ENCODE measurements at regions not wholly inside any gene's neighbourhood (a gene's known extent, or its start where the extent isn't known, plus 50 kb on each side); places are given as distances from the start of the nearest gene placed in this dataset.

DNA sequence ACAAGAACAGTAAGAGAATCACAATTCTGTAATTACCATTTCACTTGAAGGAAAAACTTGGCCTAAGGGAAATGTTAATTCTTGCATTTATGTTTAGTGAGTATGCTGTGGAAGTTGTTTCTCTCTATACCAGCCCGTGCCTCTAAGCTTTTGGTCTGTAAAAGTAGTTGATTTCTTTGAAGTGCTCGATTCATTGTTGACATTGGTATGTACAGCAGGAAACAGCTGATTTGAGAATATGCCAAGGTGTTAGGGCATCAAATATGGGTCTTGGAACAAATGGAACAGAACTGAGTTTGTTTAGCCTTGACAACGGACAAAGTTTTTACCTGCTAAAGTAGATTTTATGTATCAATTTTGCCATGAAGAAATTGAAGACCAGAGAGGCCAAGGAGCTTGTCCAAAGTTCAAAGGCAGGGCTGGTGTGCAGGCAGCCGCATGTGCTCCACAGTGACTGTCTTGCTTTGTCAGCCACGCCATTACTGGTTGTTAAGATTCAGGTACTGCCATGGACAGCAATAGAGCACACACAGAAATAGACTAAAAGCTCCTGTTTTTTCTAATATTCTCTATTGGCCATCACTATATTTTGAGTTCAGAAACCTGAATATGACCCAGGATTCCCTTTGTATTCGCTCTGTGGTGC is 75.5 kb upstream of the TLR3 start:
- DNase-seq: no peak

DNA sequence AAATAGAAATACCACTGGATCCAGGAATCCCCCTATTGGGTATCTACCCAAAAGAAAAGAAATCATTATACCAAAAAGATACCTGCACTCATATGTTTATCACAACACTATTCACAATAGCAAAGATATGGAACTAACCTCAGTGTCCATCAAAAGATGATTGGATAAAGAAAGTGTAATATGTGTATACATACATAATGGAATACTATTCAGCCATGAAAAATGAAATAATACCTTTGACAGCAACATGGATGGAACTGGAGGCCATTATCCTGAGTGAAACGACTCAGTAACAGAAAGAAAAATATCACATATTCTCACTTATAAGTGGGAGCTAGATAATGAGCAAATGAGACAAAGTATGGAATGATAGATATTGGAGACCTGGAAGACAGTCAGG is 74.2 kb upstream of the TLR3 start:
- DNase-seq: no peak

GRCh38 chr4:185995665-185996064 is 73.3 kb upstream of the TLR3 start:
- DNase-seq: no peak

DNA sequence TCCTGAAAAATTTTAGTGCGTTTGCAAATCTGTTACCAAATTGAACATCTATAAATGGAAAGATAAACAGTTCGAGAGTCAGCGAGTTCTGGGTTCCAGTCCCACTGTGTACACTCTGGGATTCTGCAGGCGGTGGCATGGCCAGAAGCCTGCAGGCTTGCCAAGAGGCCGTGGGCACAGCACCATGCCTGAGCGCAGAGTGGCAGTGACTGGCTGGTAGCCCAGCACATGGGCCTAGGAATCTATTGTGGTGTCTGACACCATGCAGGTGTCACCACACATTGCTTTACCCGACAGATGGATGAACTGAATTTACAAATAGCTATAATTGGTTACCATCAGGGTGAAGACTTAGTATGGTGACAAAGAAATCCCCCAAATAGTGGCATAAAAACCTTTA is 71.7 kb upstream of the TLR3 start:
- no peak for DNase-seq

DNA sequence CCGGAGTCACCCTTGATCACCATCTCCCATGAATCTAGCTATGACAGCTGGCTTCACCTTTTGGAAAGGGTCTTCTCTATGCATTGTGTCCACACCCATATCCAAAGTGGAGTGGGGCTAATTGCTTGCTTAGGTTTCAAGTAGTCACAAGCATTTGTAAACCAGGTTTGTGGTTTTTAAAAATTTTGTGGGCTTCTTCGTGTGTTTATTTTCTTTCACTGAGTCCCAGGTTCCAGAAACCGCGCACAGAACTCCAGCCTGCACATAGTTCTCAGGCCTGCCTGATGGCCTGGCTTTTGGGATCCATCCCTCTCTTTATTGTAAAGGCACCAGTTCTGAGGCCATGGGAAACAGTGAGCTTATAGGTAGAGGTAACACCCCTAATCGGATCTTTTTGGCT is 70.2 kb upstream of the TLR3 start:
- no peak for DNase-seq

DNA sequence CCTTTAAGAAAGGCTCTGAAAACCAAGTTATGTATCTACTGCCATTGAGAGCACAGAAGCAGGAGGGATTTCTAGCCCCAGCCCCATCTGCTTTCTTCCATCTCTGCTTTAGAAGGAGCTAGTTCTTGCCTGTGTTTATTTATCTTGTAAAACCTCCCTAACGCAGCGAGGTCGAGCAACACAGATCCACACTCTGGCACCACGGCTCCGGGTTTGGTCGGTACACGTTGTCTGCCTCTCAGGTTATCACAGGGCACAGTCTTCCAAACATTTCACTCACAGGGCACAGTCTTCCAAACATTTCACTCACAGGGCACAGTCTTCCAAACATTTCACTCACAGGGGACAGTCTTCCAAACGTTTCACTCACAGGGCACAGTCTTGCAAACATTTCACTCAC is 69.7 kb upstream of the TLR3 start:
- DNase-seq: no peak

GRCh38 chr4:186002853-186003252 is 66.1 kb upstream of the TLR3 start:
- no peak for DNase-seq

DNA sequence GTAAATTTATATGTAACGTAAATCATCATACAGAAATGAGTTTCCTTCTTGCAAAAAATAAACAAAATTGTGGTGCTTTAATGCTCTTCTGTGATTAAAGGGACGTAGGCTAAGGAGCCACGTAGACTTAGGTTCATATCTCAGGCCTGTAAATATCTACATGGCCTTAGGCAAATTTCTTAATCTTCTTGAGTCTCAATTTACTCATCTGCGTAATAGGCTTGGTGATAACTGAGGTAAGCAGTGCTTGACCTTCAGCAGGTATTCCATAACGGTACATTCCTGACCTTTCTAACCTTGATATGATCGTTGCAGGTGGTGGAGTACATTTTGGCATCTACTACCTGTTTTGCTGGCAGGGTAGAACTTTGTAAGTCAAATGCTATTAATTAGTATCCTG is 65.2 kb upstream of the TLR3 start:
- DNase-seq: no peak

- DNase-seq: no peak
Observed at GRCh38 chr4:186008057-186008456, 60.9 kb upstream of the TLR3 start.

GRCh38 chr4:186009976-186010375 is 59.0 kb upstream of the TLR3 start:
- DNase-seq: no peak

GRCh38 chr4:186010821-186011220 is 58.1 kb upstream of the TLR3 start:
- no peak for DNase-seq

DNA sequence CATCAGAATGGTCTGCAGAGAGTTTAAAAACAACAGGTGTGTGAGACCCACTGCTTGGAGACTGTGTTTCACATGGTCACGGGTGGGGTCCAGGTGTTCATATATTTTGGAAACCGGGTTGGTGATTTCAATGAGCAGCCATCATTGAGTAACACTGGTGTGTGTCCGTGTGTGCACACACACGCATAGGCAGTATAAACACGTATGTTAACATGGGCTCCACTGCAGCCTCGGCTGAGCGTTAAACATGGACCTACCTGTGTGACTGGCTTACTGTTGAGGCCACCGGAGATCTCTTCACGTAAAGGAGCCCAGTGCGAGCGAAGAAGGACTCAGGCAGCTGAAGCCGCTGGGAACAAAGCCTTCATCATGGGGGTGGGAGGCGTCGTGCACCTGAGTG is 56.9 kb upstream of the TLR3 start:
- DNase-seq: no peak

DNA sequence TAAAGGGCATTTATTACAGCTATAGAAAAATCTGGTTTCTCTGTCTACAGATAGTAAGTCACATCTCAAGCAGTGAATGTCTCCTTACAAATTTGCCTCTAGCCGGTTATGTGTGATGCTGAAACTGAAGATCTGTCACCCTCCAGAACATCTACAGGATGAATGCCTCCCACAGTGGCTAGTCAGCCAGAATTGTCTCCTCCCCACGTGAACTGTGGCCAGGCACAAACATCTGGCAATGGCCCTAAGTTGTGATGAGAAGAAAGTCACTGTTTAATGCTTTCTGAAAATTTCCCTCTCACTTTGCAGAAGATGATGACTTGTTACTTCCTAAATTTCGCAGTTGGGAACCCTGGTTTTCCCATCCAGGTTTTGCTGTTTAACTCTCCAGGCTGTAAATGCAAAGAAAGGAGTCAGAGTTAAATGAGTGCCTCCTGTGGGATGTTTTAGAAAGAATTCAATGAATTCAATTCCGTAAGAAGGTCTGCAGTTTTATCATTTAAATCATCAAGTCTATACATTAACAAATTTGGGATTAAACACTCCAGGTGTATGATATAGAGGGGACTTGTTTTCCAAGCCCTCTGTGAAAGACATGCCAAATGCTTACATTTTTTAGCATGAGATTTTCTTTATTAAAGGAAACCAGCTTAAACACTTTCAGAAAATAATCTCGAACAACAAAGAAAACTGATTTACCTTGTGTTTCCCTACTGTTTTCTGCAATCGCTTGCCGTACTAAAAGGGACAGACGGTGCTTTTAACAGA is 55.4 kb upstream of the TLR3 start:
- no peak for DNase-seq

GRCh38 chr4:186015212-186015817 is 53.6 kb upstream of the TLR3 start:
- DNase-seq: peak in 1 of 2 experiments; percentile 8

DNA sequence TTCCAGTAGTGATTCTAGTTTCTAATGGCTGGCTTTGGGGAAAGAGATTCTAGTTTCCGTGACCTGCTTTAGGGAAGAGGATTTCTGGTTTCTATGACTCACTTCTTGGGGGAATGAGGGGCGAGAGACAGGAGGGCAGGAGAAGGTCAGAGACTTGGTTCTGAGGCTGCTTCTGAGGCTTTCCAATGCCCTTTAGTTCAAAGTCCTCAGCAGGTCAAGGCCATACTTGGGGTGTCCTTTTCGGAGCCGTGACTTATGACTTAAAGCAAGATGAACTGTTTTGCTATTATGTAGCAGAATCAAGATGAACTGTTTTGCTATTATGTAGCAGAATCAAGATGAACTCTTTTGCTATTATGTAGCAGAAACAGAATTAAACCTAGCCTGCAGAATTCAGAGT is 52.2 kb upstream of the TLR3 start:
- DNase-seq: no peak

- no peak for DNase-seq
Observed at GRCh38 chr4:186017801-186018200, 51.2 kb upstream of the TLR3 start.

GRCh38 chr4:186018261-186018660 is 50.7 kb upstream of the TLR3 start:
- no peak for DNase-seq

- DNase-seq: no peak
Observed at GRCh38 chr4:186018784-186019183, 50.2 kb upstream of the TLR3 start.
